ENCODE measurements at regions not wholly inside any gene's neighbourhood (a gene's known extent, or its start where the extent isn't known, plus 50 kb on each side); places are given as distances from the start of the nearest gene placed in this dataset.

DNA sequence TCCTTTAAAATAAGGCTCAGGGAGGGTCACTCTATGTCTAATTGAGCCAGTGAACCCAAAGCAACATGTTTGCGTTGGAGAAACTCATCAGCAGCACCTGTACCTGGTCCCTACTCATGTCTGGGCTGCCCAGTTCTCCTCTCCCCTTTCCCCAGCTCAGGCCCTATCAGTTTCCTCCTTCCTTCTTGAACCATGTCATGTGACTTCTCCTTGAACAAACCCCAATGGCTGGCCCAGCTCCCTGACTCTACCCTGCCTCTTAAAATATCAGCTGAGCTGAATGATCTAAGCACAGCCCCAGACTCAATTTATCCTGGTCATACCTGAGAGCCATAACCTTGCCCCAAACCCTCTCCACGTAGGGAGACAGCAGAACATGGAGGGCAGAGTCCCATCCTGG lies 290.9 kb downstream of the LPIN1 start:
- POLR2A ChIA-PET, result no interaction called here
- intact Hi-C loops (cut with micrococcal nuclease), result no loop called here
- ATAC-seq, result no peak

More for the DNA sequence above, 290.9 kb downstream of the LPIN1 start:
- Histone ChIP-seq H2AFZ (ENCODE audit: low read depth, low read length, poor library complexity, severe bottlenecking) (no peak overlapping the region), H4K20me1 (ENCODE audit: insufficient read depth) (no peaks in the 10 kb centered on the region), H3K9ac (ENCODE audit: low read length) (no peak overlapping the region), H3K4me2 (ENCODE audit: low read length) (no peak overlapping the region), H3K9me3 (ENCODE audit: control insufficient read depth in 1 of 2, insufficient read depth in 1 of 2, low read depth in 1 of 2, low read length in 2 of 2) (no peaks in the 10 kb centered on the region; a peak in 1 of 4 replicates), H3K27me3 (ENCODE audit: insufficient read depth, low read length) (no peaks in the 10 kb centered on the region), H3K4me3 (replicated peaks in 1 of 2; ENCODE audit: low read depth in 1 of 2, low read length in 2 of 2) (no peak overlapping the region), H3K4me1 (ENCODE audit: control insufficient read depth in 1 of 2, insufficient read depth in 2 of 2, low read length in 2 of 2) (peaks cover 0 to 7% of the 10 kb centered on the region in 2 experiments; a peak in 1 of 4 replicates), H3K79me2 (ENCODE audit: insufficient read depth, low read length) (no peaks in the 10 kb centered on the region), H3K27ac (ENCODE audit: low read depth, low read length) (no peak overlapping the region), H3K36me3 (ENCODE audit: control insufficient read depth in 1 of 2, insufficient read depth in 2 of 2, low read length in 2 of 2) (no peaks in the 10 kb centered on the region), H3K9me2 (ENCODE audit: insufficient read depth) (no peaks in the 10 kb centered on the region)
- CTCF ChIA-PET, result interaction anchor here (1.5 kb wide), 1 partner anchor 11 kb away, joined by 3 read pairs; no protein-coding TSS in a partner anchor
- BruUV-seq (replicated peaks), result no TSS peak
- DNase-seq (ENCODE audit: low read depth, low spot score), result no peak
- TF ChIP-seq, protein P1, sequence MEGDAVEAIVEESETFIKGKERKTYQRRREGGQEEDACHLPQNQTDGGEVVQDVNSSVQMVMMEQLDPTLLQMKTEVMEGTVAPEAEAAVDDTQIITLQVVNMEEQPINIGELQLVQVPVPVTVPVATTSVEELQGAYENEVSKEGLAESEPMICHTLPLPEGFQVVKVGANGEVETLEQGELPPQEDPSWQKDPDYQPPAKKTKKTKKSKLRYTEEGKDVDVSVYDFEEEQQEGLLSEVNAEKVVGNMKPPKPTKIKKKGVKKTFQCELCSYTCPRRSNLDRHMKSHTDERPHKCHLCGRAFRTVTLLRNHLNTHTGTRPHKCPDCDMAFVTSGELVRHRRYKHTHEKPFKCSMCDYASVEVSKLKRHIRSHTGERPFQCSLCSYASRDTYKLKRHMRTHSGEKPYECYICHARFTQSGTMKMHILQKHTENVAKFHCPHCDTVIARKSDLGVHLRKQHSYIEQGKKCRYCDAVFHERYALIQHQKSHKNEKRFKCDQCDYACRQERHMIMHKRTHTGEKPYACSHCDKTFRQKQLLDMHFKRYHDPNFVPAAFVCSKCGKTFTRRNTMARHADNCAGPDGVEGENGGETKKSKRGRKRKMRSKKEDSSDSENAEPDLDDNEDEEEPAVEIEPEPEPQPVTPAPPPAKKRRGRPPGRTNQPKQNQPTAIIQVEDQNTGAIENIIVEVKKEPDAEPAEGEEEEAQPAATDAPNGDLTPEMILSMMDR (IDR thresholded peaks at IDR 0.05 in 2 of 3, conservative IDR thresholded peaks at IDR 0.05 in 1 of 3; ENCODE audit: borderline replicate concordance in 1 of 3, insufficient read depth in 1 of 3, low read depth in 2 of 3, low read length in 2 of 3), result no peak
- TF ChIP-seq TCF7L2 (IDR thresholded peaks at IDR 0.05; ENCODE audit: borderline replicate concordance, extremely low read depth, insufficient read depth, insufficient read length) (no peak), SIN3A (IDR thresholded peaks at IDR 0.05; ENCODE audit: low read depth) (no peak), FOSL1 (IDR thresholded peaks at IDR 0.05; ENCODE audit: low read depth) (no peak), ZFX (IDR thresholded peaks at IDR 0.05) (no peak), SP1 (IDR thresholded peaks at IDR 0.05; ENCODE audit: low read depth) (no peak), SRF (IDR thresholded peaks at IDR 0.05; ENCODE audit: low read depth) (no peak), CEBPB (IDR thresholded peaks at IDR 0.05; ENCODE audit: low read depth) (no peak), ZNF274 (IDR thresholded peaks at IDR 0.05; ENCODE audit: low read depth, low read length) (no peak), POLR2AphosphoS5 (IDR thresholded peaks at IDR 0.05; ENCODE audit: low read depth, low read length) (no peak)
- TF ChIP-seq, protein P2, sequence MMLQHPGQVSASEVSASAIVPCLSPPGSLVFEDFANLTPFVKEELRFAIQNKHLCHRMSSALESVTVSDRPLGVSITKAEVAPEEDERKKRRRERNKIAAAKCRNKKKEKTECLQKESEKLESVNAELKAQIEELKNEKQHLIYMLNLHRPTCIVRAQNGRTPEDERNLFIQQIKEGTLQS (IDR thresholded peaks at IDR 0.05), result no peak
- TF ChIP-seq, protein P3, sequence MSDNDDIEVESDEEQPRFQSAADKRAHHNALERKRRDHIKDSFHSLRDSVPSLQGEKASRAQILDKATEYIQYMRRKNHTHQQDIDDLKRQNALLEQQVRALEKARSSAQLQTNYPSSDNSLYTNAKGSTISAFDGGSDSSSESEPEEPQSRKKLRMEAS (IDR thresholded peaks at IDR 0.05), result no peak
- RAD21 ChIA-PET (ENCODE audit: low non-redundant PET in 1 of 2, low total read pairs in 2 of 2, uncharacterized antibody in 2 of 2, unreplicated experiment in 2 of 2), result no interaction called here
